Upper lobe of right lung (tissue), 1 donor: ENCODE measurements at regions not wholly inside any gene's neighbourhood (a gene's known extent, or its start where the extent isn't known, plus 50 kb on each side); places are given as distances from the start of the nearest gene placed in this dataset.

Source experiments
- ATAC-seq: fragments of 200-7000 bp; cut with Tn5 transposase; one replicate; pipeline ENCODE4 v1.9.1; 2020; ENCODE audit warnings: mild to moderate bottlenecking, moderate library complexity
- DNase-seq: peaks from one replicate; pipeline ENCODE4 v3.0.0-alpha.2; 2020
- H3K27ac ChIP-seq: fragments of 200-600 bp; one replicate; pipeline ENCODE4 v1.8.0; 2022
- H3K27me3 ChIP-seq: fragments of 200-600 bp; one replicate; pipeline ENCODE4 v1.8.0; 2022; ENCODE audit warnings: mild to moderate bottlenecking
- H3K36me3 ChIP-seq: fragments of 200-600 bp; one replicate; pipeline ENCODE4 v1.8.0; 2022
- H3K4me1 ChIP-seq: fragments of 200-600 bp; one replicate; pipeline ENCODE4 v1.8.0; 2022
- H3K4me3 ChIP-seq: fragments of 200-600 bp; one replicate; pipeline ENCODE4 v1.8.0; 2022; ENCODE audit warnings: mild to moderate bottlenecking
- H3K9me3 ChIP-seq: fragments of 200-600 bp; one replicate; pipeline ENCODE4 v1.8.0; 2022
- intact Hi-C: fragments of 100-400 bp; cut with DNase I; formaldehyde crosslinking; loops from one replicate; pipeline ENCODE4 v1.11.0; 2022
- TF ChIP-seq, protein P1 (sequence below): fragments of 200-600 bp; IDR thresholded peaks from one replicate; pipeline ENCODE4 v1.8.0; 2022; ENCODE audit warnings: antibody characterized with exemption
- donor health status: DM: no; HTN: yes; CAD: no; lungs with severe emphysema.

DNA sequence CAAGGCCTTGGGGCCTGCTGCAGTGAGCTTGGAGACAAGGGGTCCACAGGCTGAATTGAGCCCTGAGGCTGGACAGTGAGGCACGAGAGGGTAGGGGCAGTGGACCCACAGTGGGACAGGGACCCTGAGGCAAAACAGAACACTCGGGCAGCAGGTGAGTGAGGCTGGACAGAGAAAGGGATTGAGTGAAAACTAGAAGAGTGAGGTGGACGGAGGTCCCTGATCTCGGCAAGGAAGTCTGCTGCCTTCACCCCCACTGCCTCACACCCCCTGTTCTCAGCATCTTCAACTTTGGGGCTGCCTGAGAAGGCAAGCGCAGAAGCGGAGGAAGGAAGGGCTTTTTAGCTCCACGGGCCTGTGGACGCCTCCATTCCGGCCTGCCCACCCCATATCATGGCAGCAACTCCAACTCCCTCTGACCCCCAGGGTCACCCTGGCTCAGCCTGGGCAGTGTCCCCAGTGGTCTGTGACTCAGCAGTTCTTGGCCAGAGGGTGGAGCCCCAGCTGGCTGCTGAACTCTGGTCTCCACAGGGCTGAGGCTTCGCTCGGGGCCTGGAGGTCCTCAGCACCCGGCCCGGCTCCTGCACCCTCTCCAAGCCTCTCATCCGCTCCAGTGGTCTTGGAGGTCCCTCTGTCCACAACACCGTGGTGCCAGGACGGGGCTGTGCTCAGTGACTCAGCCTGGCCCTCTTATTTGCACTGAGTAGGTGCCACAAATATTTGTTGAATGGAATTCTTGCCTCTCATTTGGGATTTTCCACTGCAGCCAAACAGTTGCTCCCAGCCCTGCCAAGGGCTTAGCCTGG is 60.0 kb upstream of the EPS8L3 start:
- ATAC-seq = peak; percentile 23
- TF ChIP-seq, protein P1, sequence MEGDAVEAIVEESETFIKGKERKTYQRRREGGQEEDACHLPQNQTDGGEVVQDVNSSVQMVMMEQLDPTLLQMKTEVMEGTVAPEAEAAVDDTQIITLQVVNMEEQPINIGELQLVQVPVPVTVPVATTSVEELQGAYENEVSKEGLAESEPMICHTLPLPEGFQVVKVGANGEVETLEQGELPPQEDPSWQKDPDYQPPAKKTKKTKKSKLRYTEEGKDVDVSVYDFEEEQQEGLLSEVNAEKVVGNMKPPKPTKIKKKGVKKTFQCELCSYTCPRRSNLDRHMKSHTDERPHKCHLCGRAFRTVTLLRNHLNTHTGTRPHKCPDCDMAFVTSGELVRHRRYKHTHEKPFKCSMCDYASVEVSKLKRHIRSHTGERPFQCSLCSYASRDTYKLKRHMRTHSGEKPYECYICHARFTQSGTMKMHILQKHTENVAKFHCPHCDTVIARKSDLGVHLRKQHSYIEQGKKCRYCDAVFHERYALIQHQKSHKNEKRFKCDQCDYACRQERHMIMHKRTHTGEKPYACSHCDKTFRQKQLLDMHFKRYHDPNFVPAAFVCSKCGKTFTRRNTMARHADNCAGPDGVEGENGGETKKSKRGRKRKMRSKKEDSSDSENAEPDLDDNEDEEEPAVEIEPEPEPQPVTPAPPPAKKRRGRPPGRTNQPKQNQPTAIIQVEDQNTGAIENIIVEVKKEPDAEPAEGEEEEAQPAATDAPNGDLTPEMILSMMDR = no peak
- peak; percentile 70 for DNase-seq
- no peak overlapping the region for H3K4me3 ChIP-seq
- H3K27me3 ChIP-seq = no peaks in the 10 kb centered on the region
- H3K9me3 ChIP-seq = no peaks in the 10 kb centered on the region
- intact Hi-C loops = no loop called here
- H3K36me3 ChIP-seq = no peaks in the 10 kb centered on the region
- H3K27ac ChIP-seq = peak overlapping the region; percentile 63
- H3K4me1 ChIP-seq = peaks cover 69% of the 10 kb centered on the region

DNA sequence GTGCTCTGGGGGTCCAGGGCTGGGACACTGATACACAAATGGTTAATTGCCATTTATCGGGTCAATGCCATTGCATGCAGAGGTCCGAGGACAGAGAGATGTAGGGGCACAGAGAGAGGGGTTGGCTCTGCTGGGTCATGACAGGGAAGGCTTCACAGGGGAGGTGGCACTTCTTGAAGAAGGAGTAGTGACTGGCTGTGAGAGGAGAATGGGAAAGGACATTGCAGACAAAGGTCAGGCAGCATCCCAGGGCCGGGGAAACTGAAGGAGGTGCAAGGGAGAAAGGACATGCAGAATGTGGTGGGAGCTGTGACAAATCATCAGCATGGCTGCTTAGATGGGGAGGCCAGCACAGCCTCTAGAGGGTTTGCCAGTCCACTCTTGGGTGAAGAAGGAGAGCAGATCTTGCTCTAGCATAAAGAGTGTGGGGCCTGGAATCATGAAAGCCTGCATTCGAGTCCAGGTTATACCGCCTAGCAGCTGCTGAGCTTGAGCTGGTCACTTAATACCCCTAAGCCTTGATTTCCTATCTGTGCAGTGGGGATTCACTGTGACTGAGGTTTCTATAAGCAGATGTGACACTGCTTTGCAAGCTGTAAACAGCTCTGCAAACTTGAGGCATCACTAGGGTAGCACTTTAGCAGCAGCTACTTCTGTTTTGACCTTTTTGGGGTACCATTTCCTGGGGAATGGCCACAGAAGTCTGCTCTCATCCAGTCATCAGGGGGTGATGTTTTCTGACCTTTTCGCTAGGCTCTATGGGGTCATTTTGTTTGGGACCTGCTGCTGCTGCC is 59.2 kb upstream of the EPS8L3 start:
- no peak for ATAC-seq
- peak overlapping the region; percentile 63 for H3K27ac ChIP-seq

DNA sequence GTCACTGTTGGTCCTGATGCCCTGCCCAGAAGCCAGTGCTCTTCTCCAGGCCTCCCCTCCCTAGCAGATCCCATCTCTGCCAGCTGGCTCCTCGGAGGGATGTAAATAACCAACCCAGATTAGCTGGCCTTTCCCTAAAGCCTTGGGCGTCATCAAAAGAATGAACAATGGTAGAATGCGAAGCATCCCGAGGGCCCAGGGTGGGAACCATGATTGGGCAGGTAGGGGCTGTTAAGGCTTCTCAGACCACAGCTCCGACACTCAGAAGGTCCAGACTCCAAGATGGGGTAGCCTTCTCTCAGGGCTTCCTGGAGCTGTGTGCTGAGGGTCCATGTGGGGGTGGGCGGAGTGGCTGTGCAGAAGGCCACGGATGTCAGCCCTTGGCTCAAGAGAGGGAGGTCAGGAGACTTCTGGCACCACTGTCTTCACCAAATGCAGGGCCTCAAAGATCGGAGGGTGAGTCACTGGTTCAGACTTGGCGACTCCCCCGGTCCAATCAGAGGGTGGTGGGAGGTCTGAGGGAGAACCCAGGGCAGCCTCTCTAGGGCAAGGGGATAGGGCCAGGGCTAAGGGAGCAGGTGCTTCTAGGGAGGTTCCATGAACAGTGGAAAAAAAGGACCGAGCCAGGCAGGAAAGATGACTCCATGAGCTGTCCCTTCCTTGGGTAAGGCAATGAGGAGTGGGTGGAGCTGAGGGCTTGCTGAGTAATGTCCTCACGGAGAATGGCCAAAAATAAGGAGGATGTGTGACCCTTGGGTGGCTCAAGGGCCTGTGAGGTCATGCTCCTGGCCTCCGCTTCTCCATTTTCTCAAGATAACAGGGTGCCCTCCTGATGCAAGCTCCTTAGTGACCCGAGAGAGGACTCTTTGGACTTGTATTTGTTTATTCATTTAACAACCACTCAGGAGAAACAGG is 58.4 kb upstream of the EPS8L3 start:
- ATAC-seq (peak; percentile 72), DNase-seq (no peak)
- Histone ChIP-seq H3K36me3 (no peaks in the 10 kb centered on the region), H3K4me1 (peaks cover 76% of the 10 kb centered on the region), H3K27ac (peak overlapping the region; percentile 63), H3K9me3 (no peaks in the 10 kb centered on the region), H3K27me3 (no peaks in the 10 kb centered on the region), H3K4me3 (no peak overlapping the region)
- intact Hi-C loops = no loop called here
- TF ChIP-seq, protein P1 = no peak

More for the DNA sequence above, 59.2 kb upstream of the EPS8L3 start:
- Histone ChIP-seq H3K9me3 (no peaks in the 10 kb centered on the region), H3K4me1 (peaks cover 76% of the 10 kb centered on the region), H3K27me3 (no peaks in the 10 kb centered on the region), H3K4me3 (no peak overlapping the region), H3K36me3 (no peaks in the 10 kb centered on the region)
- DNase-seq = no peak
- TF ChIP-seq, protein P1 = no peak
- intact Hi-C loops = no loop called here

DNA sequence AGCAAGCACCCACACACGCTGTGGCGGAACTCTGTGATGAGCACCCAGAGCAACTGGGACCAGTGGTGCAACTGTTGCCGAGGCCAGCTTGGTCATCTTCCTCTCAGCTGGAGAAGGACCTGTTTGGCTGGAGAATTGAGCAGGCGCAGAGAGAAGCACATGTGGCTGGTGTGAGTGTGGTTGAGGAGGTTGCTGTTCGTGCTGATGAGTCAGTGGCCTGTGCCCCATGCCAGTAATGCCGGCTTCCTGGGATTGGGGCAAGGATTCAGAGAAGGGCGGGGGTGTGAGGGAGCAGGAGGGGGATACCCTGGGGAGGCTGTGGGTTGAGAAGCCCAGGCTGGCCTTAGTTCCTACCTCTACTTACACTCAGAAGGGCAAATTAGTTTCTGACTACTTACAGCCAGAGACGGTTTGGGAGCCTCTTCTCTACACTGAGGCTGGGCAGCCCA is 57.5 kb upstream of the EPS8L3 start:
- intact Hi-C loops = no loop called here
- Histone ChIP-seq H3K4me3 (no peak overlapping the region), H3K4me1 (peaks cover 71% of the 10 kb centered on the region), H3K9me3 (no peaks in the 10 kb centered on the region), H3K27me3 (no peaks in the 10 kb centered on the region), H3K27ac (peak overlapping the region; percentile 63), H3K36me3 (no peaks in the 10 kb centered on the region)
- TF ChIP-seq, protein P1 = no peak
- ATAC-seq = peak; percentile 78
- DNase-seq = peak; percentile 87

DNA sequence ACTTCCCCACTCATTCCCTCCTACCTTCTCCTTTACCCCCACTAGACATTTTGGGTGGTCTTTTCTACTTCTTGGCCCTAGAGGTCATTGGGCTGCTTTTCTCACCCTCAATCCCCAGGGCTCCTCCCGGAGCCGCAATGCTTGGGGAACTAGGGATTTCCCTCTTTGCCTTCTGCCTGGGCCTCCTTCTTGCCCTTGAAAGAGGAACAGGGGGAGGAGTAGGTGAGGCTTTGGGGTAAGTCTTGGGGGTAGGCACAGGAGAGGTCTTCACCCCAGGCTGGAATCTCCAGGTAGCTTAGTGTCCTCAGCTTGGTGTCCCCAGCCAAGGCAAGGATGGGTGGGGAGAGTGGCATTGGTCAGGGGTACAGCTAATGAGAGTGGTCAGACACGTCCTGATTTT is 56.2 kb upstream of the EPS8L3 start:
- intact Hi-C loops = no loop called here
- Histone ChIP-seq H3K27ac (no peak overlapping the region), H3K36me3 (no peaks in the 10 kb centered on the region), H3K9me3 (no peaks in the 10 kb centered on the region), H3K4me3 (no peak overlapping the region), H3K27me3 (no peaks in the 10 kb centered on the region), H3K4me1 (peaks cover 61% of the 10 kb centered on the region)
- TF ChIP-seq, protein P1 = no peak
- no peak for DNase-seq
- no peak for ATAC-seq
